GM10266 (cell line): ENCODE measurements at regions not wholly inside any gene's neighbourhood (a gene's known extent, or its start where the extent isn't known, plus 50 kb on each side); places are given as distances from the start of the nearest gene placed in this dataset.
"Not testable (repeated sequence)": the region's sequence is repeated elsewhere in the genome, so short reads cannot be mapped to it uniquely, and the experiment has no call there.

Experiments used
- DNase-seq: peaks from one replicate; pipeline ENCODE4 v3.0.0; 2012; ENCODE audit errors: extremely low spot score
- CTCF ChIP-seq: IDR thresholded peaks from 2 replicates; pipeline ENCODE4 v1.5.1; 2012; ENCODE audit warnings: mild to moderate bottlenecking, low read depth; ENCODE audit not compliant: control insufficient read depth, insufficient read depth; ENCODE audit errors: missing control alignments

DNA sequence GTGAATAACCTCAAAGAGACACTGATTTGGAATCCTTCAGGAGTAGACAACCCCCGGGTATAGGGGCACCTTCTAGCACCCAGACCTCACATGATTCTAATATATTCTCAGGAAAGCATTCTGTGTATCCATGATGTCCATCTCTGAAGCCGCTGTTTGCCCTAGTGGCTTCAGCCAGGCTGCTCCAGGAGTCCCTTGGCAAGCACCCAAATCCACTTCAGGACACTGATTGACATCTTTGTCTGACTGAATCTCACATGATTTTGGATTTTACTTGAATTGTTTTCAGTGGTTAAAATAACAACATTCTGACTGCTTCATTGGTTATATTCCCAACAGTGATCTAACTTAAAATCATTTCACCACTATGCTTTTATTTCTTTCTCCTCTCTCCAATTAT, 390.5 kb upstream of the CLEC14A start:
- TF ChIP-seq CTCF: no peak
- no peak for DNase-seq

- not testable (repeated sequence) for DNase-seq
Observed at GRCh38 chr14:38634913-38635312, 379.0 kb upstream of the CLEC14A start.

GRCh38 chr14:38629412-38629811, 373.5 kb upstream of the CLEC14A start:
- TF ChIP-seq CTCF: no peak
- no peak for DNase-seq

- DNase-seq: no peak
Observed at GRCh38 chr14:38627163-38627562, 371.3 kb upstream of the CLEC14A start.

GRCh38 chr14:38623661-38624060, 367.8 kb upstream of the CLEC14A start:
- no peak for TF ChIP-seq CTCF
- DNase-seq: no peak

More at GRCh38 chr14:38627163-38627562, 371.3 kb upstream of the CLEC14A start:
- no peak for TF ChIP-seq CTCF

GRCh38 chr14:38618514-38618913, 362.6 kb upstream of the CLEC14A start:
- TF ChIP-seq CTCF: no peak

DNA sequence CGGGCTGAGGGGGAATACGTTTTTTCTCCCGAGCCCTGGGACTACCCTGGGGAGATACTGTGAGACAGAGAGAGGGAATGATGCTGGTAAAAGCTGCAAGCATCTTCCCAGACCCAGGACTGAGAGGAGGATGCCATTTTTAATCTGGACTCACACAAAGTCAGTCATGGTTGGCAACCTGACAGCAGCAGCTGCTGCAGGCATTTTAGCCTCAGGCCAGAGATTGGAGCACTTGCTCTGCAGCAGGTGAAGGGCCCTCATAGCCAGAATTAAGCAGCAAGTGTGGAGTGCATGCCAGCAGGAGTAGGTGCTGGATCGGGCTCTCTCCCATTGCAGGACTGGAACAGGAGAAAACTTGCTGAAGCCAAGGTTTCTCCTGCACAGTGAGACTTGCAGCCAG, 361.1 kb upstream of the CLEC14A start:
- no peak for TF ChIP-seq CTCF
- DNase-seq: no peak

More at GRCh38 chr14:38618514-38618913, 362.6 kb upstream of the CLEC14A start:
- DNase-seq: no peak

DNA sequence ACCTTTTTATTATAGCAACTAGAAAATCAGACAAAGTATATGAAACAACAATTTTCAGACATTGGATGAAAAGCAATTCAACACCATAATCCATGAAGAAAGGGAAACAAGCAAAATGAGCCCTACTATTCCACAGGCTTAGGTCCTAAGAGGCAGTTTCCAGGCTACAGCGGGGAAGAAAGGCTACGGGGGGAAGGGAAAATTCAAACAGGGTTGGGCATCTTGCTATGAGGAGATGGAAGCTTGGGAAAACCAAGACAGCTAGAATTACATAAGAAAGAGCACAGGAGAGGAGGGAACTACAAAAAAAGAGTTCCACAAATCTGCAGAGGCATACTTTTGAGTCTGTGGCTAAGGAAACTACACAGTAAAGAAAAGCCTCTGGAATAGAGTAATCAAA, 356.0 kb upstream of the CLEC14A start:
- no peak for TF ChIP-seq CTCF
- no peak for DNase-seq
